ENCODE measurements at regions not wholly inside any gene's neighbourhood (a gene's known extent, or its start where the extent isn't known, plus 50 kb on each side); places are given as distances from the start of the nearest gene placed in this dataset.
"Not testable (repeated sequence)": the region's sequence is repeated elsewhere in the genome, so short reads cannot be mapped to it uniquely, and the experiment has no call there.

DNA sequence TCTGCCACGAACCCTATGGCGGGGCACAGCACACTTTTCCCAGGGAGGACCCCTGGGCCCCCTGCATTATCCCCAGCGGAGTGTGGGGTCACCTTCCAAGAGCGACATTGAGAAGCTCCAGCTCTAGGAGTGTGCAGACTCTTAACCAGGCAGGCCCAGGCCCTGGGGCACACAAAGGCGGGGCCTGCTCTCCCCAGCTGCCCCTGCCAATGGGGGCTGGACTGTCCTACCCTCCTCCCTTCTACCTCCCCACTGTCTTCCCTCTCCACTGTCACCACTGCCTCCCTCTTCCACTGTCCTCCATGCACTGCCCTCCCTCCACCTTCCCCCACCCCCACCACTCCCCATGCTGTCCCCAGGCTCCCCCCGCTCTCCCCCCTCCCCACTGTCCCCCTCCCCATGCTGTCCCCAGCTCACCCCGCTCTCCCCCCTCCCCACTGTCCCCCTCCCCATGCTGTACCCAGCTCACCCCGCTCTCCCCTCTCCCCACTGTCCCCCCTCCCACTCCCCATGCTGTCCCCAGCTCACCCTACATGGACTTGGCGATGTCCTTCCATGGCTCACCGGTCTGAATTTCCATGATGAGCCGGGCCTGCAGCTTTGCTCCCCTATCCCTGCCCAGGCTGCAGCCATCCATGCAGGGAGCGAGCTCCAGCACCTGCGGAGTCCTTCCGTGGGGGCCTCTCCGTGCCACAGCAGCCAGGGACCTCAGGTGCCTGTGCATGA, 5483.6 kb upstream of the TPTE start:
- H3F3A ChIP-seq (ENCODE audit: low read depth); H3K4me2 ChIP-seq; H3K36me3 Mint-ChIP-seq; H2AFZ ChIP-seq (replicated peaks); H3K79me2 ChIP-seq (ENCODE audit: low read depth); H3K9ac ChIP-seq; H3K9me3 ChIP-seq (ENCODE audit: low read depth); H3K27me3 ChIP-seq; DNase-seq (ENCODE audit: low spot score); H3K9me3 Mint-ChIP-seq; H3K27ac Mint-ChIP-seq; H3K27ac ChIP-seq; H3K36me3 ChIP-seq; H3K4me3 Mint-ChIP-seq; H3K4me1 ChIP-seq; H3K4me3 ChIP-seq; H4K20me1 ChIP-seq (ENCODE audit: low read depth); H3K27me3 Mint-ChIP-seq (ENCODE audit: insufficient read depth, low read depth); H3K4me1 Mint-ChIP-seq: not testable (repeated sequence)

DNA sequence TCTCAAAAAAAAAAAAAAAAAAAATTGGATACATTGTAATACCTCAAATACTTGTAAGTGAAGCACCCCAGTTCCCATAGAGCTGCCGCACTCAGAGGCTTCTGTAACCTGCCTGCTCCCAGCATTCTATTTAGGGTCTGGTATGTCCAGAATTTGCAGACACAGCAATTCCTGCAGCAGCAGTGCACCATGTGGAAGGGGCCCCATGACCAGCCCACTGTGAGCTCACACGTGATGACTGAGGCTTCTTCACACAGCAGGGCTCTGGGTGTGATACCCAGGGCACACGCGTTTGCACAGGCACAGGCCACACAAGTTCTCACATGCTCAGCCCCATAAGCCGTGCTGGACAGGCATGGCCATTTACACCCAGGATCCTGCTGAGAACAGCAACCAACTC, 5481.5 kb upstream of the TPTE start:
- not testable (repeated sequence) for H3F3A ChIP-seq (ENCODE audit: low read depth); H3K4me3 ChIP-seq; H3K4me1 ChIP-seq; H3K4me1 Mint-ChIP-seq; H3K4me3 Mint-ChIP-seq; H3K27ac Mint-ChIP-seq; H2AFZ ChIP-seq (replicated peaks); H3K79me2 ChIP-seq (ENCODE audit: low read depth); H3K9me3 ChIP-seq (ENCODE audit: low read depth); H3K9ac ChIP-seq; H3K27me3 ChIP-seq; H3K27ac ChIP-seq; H4K20me1 ChIP-seq (ENCODE audit: low read depth); DNase-seq (ENCODE audit: low spot score); H3K36me3 Mint-ChIP-seq; H3K36me3 ChIP-seq; H3K4me2 ChIP-seq; H3K27me3 Mint-ChIP-seq (ENCODE audit: insufficient read depth, low read depth); H3K9me3 Mint-ChIP-seq

DNA sequence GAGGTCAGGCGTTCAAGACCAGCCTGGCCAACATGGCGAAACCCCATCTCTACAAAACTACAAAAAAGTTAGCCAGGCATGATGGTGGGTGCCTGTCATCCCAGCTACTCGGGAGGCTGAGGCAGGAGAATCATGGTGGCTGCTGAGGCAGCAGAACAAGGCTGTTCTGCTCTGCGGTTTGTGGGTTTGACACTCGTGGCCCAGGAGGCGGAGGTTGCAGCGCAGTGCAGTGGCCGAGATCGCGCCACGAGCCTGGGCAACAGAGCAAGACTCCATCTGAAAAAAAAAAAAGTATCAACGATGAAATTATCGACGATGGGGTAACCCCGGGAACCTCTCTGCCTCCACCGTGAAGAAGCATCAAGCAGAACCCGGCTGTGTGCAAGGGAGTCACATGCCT, 5478.8 kb upstream of the TPTE start:
- not testable (repeated sequence) for H3K27me3 ChIP-seq; H3K36me3 Mint-ChIP-seq; H4K20me1 ChIP-seq (ENCODE audit: low read depth); H3K4me2 ChIP-seq; H3K4me1 Mint-ChIP-seq; H3K9me3 Mint-ChIP-seq; H3K79me2 ChIP-seq (ENCODE audit: low read depth); H3K27ac ChIP-seq; H3K4me3 ChIP-seq; H3F3A ChIP-seq (ENCODE audit: low read depth); H3K27me3 Mint-ChIP-seq (ENCODE audit: insufficient read depth, low read depth); H3K36me3 ChIP-seq; DNase-seq (ENCODE audit: low spot score); H3K4me1 ChIP-seq; H3K27ac Mint-ChIP-seq; H3K9me3 ChIP-seq (ENCODE audit: low read depth); H3K4me3 Mint-ChIP-seq; H2AFZ ChIP-seq (replicated peaks); H3K9ac ChIP-seq

DNA sequence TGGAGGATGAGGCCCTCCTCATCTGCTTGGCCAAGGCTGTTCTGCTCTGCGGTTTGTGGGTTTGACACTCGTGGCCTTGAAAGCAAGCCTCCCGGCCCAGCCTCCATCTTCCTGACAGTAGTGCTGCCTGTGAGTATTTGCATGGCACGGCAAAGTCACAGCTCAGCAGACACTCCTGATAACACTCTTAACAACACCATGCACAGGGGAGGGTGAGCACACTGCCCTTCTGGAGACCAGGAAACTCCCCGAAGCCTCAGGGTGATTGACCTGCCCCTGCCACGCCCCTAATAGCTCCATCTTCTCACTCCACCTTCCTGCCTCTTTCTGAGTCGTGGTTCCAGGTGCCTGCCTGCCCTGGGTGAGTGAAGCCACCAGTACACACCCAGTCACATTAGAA, 5476.6 kb upstream of the TPTE start:
- H3K79me2 ChIP-seq (ENCODE audit: low read depth); H3K9me3 Mint-ChIP-seq; H3K27me3 ChIP-seq; H3K4me3 ChIP-seq; H3K4me2 ChIP-seq; H4K20me1 ChIP-seq (ENCODE audit: low read depth); H3K27ac Mint-ChIP-seq; H3K27me3 Mint-ChIP-seq (ENCODE audit: insufficient read depth, low read depth); H3K4me3 Mint-ChIP-seq; H3K36me3 Mint-ChIP-seq; H3K9me3 ChIP-seq (ENCODE audit: low read depth); H2AFZ ChIP-seq (replicated peaks); H3K27ac ChIP-seq; H3K9ac ChIP-seq; H3K4me1 Mint-ChIP-seq; H3K4me1 ChIP-seq; DNase-seq (ENCODE audit: low spot score); H3K36me3 ChIP-seq; H3F3A ChIP-seq (ENCODE audit: low read depth): not testable (repeated sequence)

DNA sequence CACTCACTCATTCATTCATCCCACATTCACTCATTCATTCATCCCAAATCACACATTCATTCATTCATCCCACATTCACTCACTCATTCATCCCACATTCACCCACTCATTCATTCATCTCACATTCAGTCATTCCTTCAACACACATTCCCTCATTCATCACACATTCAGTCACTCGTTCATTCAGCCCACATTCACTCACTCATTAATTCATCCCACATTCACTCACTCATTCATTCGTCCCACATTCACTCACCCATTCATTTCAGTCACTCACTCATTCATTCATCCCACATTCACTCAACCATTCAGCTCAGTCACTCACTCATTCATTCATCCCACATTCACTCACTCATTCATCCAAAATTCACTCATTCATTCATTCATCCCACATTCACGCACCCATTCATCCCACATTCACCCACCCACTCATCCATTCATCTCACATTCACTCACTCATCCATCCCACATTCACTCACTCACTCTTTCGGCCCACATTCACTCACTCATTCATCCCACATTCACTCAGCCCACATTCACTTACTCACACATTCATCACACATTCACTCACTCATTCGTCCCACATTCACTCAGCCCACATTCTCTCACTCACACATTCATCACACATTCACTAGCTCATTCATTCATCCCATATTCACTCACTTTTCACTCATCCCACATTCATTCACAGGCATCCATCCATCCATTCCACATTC, 5469.9 kb upstream of the TPTE start:
- H3K27me3 Mint-ChIP-seq (ENCODE audit: insufficient read depth, low read depth), result not testable (repeated sequence)

DNA sequence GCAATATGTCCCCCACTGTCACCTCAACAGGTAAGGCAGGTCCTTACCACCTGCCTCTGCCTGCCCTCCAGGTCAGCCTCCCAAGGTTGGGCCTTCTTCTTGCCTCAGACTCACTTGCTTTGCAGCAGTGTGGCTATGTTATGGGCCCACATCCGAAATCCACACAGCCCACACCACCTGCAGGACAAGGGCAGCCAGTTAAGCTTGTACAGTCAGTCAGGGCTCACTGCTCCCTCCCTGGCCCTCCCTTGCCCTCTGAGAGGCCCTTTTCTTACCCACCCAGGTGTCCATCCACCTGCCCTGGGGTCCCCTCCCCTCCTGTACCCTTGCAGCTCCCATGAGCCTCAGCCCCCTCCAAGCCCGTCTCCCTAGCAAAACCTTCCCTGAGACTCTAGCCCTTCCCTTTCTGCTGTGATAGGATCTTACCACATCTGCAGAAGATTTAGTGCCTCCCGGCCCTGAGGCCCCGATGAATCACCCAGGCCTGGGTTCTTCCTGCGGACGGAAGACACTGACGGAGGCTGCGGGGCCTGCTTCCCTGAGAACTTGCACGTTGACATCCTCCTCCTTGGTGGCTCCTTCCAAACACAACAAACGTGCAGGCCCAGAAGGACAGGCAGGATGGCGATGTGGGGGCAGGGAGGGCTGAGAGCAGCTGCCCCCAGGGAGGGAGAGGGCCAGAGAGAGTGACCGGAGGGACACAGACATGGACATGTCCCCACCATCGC, 5466.2 kb upstream of the TPTE start:
- not testable (repeated sequence) for H3K4me1 Mint-ChIP-seq; H3K79me2 ChIP-seq (ENCODE audit: low read depth); H3K27me3 Mint-ChIP-seq (ENCODE audit: insufficient read depth, low read depth); DNase-seq (ENCODE audit: low spot score); H3K27me3 ChIP-seq; H2AFZ ChIP-seq (replicated peaks); H3K4me1 ChIP-seq; H3K4me3 Mint-ChIP-seq; H3K4me2 ChIP-seq; H3K4me3 ChIP-seq; H4K20me1 ChIP-seq (ENCODE audit: low read depth); H3K27ac ChIP-seq; H3K9me3 Mint-ChIP-seq; H3F3A ChIP-seq (ENCODE audit: low read depth); H3K27ac Mint-ChIP-seq; H3K36me3 Mint-ChIP-seq; H3K9me3 ChIP-seq (ENCODE audit: low read depth); H3K36me3 ChIP-seq; H3K9ac ChIP-seq

More for the DNA sequence above, 5469.9 kb upstream of the TPTE start:
- not testable (repeated sequence) for DNase-seq (ENCODE audit: low spot score); H3K9me3 Mint-ChIP-seq; H3F3A ChIP-seq (ENCODE audit: low read depth); H3K27me3 ChIP-seq; H3K4me1 Mint-ChIP-seq; H2AFZ ChIP-seq (replicated peaks); H3K4me1 ChIP-seq; H3K4me3 ChIP-seq; H4K20me1 ChIP-seq (ENCODE audit: low read depth); H3K27ac Mint-ChIP-seq; H3K36me3 ChIP-seq; H3K36me3 Mint-ChIP-seq; H3K4me3 Mint-ChIP-seq; H3K27ac ChIP-seq; H3K79me2 ChIP-seq (ENCODE audit: low read depth); H3K4me2 ChIP-seq; H3K9ac ChIP-seq; H3K9me3 ChIP-seq (ENCODE audit: low read depth)

DNA sequence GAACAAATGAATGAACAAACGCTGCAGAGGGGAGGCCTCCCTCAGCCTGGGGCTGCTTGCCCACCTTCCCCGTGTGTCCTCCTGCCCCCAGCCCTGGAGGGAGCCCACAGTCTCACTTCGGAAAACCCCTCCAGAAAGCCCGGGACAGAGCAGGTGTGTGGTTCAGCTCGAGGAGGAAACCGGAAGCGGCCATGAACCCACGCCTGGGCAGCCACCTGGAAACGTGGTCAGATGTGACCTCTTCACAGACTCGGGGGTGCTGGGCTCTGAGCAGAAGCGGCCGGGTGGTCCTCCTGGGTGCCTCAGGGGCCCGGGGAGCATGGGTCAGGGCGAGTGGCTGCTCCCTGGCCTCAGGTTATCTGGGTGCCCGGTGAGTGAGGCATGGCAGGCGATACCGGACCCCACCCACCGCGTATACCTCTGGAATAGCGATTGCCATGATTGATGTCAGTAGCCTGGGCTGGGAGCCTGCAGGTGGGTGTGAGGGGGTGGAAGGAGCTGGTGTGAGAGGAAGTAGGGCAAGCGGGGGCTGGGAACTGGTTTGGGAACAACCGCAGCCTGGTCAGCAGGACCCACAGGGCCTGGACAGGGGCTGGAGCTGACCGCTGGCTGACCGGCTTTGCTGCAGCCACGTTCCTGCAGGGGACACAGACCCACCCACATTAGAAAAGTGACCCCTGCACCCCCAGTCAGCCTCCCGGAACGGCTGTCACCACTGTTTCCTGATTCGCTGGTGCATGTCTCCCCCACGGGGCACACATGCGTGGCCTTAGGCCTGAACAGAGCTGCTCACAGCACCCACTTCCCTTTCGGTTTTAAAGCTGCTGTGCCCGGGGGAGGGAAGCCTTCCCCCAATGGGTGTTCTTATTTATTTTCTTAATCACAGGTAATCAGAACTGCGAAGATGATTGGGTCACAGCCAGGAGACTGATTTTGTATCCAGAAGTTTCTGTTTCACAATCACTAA, 5465.1 kb upstream of the TPTE start:
- H3K27me3 Mint-ChIP-seq (ENCODE audit: insufficient read depth, low read depth); H3K4me3 Mint-ChIP-seq; H3K27ac Mint-ChIP-seq; H3F3A ChIP-seq (ENCODE audit: low read depth); H3K9me3 Mint-ChIP-seq; H3K9ac ChIP-seq; H2AFZ ChIP-seq (replicated peaks); H3K4me1 Mint-ChIP-seq; H3K27ac ChIP-seq; H3K36me3 ChIP-seq; H3K4me1 ChIP-seq; H3K27me3 ChIP-seq; H3K9me3 ChIP-seq (ENCODE audit: low read depth); H3K4me2 ChIP-seq; H3K36me3 Mint-ChIP-seq; H3K4me3 ChIP-seq; H3K79me2 ChIP-seq (ENCODE audit: low read depth); H4K20me1 ChIP-seq (ENCODE audit: low read depth); DNase-seq (ENCODE audit: low spot score): not testable (repeated sequence)

Measured in neural progenitor cell (in vitro differentiated cells).